ENCODE measurements at regions not wholly inside any gene's neighbourhood (a gene's known extent, or its start where the extent isn't known, plus 50 kb on each side); places are given as distances from the start of the nearest gene placed in this dataset.

DNA sequence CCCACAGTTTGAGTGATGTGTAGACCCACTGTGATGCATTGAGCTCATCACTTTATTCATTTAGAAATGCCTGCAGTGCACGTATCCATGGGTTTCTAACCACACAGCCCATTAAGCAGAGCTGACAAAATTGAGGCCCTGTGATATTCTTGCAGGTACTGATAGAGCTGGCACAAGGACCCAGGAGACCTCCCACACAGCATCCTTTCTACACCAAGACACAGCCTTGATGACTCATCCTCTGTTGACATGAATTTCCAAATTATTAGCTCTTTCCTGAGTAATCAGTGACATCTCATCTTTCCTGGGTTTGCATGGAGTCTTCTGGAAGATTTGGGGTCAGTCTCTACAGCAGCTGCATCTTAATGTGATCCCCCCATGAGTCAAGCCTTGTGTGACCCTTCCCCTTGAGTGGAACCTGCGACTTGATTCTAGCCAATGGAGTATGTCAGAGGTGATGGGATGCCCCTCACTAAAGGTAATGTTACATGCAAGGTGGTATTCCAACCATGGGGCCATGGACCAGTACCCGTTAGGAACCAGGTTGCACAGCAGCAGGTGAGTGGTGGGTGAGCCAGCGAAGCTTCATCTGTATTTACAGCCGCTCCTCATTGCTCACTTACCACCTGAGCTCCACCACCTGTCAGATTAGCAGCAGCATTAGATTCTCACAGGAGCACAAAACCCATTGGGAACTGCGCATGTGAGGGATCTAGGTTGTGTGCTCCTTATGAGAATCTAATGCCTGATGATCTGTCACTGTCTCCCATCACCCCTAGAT is 181.1 kb upstream of the ARL4C start:
- no peak for DNase-seq (ENCODE audit: low read depth, low spot score)

DNA sequence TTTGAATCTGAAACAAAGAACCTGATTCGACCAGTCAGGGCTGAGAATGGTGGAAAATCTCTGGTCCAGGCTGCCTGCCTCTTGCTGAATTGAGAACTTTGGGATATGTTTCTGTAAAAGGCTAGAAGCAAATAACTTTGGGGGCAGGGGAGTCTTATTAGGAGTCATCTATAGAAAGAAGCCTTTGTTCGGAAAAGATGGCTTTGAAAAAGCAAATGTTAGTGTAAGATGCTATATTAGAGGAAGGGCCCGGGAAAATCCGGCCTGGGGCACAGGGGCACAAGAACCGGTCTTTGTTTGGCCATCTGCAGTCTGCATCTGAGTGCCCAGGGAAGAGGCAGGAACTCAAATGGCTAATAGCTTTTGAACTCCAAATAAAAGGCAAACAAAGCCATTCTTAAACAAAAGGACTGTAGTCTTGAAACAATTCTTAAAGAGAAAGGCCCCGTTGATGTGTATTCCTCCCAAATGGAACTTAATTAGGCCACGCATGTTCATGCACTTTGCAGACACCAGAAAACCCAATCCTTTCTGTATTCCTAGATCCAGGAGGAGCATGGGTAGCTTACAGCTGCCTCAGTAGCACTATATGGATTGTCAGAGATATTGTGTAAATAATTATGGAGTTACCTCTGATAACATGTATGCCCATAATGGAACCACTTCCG is 180.0 kb upstream of the ARL4C start:
- no peak for DNase-seq (ENCODE audit: low read depth, low spot score)

DNA sequence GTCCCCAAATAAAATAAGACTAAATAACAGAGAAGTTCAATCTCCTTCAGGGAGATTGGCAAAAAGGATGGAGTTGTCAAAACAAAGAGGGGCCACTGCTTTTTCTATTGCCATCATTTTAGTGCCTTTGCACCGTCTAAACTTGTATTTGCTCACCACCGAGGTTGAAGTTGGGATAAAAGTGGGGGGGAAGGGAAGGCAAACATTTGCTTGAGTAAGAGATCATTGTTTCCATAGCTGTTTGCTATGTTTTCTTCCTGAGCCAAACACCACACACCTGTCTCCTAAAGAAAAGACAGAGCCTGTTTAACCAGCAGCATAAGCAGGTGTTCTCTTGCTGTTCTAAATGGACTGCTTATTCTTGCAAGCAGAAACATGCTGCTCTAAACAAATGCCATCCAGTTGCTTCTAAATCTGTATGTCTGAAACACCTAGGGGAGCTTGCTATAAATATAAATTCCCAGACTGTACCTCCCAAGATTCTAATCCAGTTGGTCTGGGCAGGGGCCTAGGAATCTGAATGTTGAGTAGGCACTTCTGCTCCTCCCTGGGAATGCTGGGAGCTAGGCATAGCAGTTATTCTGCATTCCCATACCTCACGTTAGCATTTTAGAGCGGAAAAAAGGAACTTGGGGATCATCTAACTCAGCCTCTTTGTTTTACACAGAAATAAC is 179.4 kb upstream of the ARL4C start:
- no peak for DNase-seq (ENCODE audit: low read depth, low spot score)

DNA sequence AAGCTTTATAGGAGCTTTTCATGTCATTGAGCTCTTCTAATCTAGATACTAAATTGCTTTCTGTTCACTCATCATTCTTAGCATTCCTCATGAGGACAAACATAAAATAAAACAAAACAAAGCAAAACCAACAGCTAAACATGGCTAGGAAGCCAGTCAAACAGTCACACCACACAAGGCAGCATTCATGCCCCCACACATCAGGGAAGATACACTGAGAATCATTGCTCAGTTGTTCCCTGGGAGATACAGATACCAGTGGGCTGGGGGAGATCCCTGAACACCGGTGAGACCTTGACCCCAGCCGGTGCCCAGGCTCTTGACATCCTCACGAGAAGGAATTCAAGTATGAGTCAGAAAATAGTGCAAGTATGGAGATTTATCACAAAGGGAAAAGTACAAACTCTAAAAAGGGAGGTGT is 177.9 kb upstream of the ARL4C start:
- no peak for DNase-seq (ENCODE audit: low read depth, low spot score)

DNA sequence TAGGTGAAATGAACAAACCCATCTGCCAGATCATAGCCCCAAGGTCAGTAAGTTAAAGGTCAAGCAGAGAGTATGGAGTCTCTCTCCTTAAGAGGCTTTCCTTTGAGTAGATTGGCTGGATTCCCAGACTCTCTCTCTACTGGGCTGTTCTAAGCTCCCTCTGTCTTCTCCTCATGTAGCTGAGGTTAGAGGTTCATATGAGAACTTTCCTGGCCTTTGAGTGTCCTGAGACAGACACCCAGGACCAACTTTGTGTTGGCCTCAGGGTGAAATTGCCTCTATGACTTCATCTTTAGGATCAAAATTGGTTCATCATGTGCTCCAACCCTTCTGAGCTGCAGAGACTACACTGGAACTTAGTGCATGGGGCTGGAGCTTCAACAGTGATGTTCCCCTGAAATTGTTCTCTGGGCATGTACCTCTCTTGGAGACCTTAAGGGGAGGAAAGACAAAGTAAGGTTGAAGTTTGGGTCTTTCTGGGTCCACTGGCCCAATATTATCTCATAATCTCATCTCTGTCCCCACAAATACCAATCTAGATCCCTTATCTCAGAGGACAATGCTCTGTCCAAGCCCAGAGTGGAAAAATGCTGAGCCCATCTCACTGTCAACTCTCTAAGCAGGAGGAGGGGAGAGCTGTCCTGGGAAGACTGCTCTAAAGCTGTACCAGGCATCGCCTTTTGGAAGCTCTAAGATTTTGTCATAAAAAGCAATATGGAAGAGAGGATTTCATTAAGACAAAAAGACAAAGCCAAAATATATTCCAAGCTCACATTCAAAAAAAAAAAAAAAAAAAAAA is 177.3 kb upstream of the ARL4C start:
- no peak for DNase-seq (ENCODE audit: low read depth, low spot score)

DNA sequence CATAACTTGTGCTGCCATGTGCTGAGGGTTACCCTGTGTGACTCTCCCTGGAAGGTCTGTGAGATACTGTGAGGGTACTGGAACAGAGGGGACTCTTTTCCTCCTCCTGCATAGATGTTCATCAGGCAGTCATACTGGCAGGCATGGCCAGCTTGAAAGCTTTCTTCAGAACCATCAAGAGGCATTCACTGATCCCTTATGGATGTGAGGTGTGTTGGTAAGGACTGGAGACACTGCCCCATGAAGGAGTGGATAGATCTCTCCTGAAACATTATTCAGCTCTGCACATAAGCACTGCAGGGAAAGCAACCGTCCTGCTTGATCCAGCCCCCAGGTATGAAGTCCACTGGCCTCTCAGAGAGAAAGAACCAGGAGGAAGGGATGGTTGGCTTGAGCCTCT is 176.6 kb upstream of the ARL4C start:
- DNase-seq (ENCODE audit: low read depth, low spot score): no peak

DNA sequence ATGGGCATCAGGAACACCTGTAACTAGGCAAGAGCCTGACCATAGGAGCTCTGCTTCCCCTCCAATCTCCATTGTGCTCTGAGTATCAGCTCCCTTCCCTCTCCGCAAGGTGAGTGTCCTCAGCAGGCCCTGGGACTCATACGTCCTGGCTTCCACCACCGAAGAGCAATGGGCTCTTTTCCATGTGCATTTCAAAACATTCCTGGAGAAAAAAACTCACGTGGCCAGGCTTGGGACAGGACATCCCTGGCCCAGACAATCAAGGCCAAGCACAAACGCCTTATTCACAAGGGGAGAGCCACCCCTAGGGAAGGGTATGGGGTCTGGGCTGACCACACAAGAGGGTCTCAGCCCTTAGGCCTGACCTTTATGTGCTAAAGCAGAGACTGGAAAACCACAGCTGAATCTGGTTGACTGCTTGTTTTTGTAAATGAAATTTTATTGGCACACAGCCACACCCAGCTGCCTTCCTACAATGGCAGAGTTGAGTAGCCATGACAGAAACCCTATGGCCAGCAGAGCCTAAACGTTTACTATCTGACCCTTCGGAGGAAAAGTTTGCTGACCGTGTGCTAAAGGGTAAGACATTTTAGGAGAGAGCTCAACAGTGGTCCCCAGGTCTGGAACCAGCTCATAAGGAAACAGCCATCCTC is 175.7 kb upstream of the ARL4C start:
- no peak for DNase-seq (ENCODE audit: low read depth, low spot score)

DNA sequence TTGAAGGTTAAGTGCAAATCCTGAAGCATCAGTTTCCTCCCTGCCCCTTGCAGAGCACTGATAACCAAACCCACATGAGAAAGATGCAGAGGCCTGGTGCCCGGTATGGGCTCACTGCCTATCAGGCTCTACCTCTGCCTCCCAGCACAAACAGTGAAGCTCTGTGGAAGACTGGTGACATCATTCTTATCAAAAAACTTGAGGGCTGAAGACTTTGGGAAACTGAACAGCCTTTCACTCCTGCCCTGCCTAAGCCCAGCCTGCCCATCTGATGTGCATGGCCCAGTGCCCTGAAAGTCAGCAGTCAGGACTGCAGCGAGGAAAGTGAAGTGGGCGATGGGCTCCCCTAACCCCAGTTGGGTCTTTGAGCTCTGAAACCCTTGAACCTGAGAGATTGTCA is 174.8 kb upstream of the ARL4C start:
- DNase-seq (ENCODE audit: low read depth, low spot score): no peak

DNA sequence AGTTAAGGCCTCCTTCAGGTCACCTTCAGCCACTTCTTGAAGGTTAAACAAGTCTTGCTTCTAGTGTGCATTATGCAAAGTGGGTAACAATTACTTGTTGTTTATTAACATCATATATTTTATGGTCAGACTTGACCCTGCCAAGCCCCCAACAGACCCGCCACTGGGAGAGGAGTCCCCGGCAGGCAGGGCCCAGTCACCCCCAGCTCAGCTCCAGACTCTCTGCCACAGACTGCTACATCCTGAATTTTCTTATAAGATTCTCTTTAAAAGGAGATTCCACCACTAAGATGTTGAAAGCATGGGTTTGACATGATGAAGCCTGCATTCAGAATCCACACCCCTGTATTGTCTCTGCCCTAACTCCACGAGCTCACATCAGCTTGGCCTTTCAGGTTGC is 174.3 kb upstream of the ARL4C start:
- no peak for DNase-seq (ENCODE audit: low read depth, low spot score)

DNA sequence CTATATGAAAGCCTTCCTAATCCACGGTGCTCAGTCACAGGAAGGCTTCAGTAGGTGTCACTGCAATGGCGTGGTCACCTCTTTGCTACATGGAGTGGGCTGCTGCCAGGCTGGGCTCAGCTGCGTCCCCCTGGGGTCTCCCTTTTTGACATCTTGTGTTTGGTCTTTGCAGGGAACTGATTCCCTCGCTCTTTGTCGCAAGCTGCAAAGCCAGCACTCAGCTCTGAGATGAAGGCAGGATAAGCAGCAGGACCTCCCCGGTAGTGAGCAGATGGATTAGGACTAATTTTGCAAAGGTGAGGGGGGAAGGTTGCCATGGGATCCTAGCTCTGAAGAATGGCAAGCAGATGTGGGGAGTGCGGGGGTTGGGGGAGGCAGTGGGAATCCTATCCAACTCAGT is 173.9 kb upstream of the ARL4C start:
- no peak for DNase-seq (ENCODE audit: low read depth, low spot score)

DNA sequence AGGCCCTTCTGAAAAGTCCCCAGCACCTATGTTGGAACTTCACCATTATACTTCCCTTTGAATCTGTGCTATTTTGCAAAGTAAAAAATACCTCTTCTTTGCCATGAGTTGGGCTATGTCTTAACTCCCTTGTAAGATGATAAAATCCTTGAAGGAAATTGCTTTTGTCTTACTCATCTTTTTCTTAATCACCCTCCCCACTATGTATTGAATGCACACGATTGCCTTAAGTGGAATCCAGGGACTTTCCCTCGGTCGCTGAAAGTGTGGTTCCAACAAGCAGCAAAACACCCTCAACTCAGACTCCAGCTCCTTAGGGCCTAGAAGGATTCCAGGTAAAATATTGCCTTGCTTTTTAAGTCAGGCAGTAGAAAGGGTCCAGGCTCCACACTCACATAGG is 173.2 kb upstream of the ARL4C start:
- no peak for DNase-seq (ENCODE audit: low read depth, low spot score)

DNA sequence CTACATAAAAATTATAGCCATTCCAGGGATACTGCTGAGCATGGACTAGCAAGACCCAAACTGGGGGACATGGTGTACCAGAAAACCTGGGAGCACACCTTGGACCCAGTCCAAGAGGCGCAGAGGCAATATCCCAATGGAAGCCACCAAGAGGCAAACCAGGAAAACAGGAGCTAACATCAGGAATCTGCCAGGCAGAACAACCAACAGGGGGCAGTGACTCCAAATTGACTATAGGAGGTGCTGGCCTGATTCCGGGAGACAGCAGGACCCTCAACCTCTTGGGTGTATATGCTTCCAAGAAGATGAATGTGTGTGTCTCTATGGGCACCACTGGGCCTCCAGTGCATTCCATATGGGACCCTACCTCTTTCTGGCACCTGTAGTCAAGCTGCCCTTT is 172.7 kb upstream of the ARL4C start:
- no peak for DNase-seq (ENCODE audit: low read depth, low spot score)

DNA sequence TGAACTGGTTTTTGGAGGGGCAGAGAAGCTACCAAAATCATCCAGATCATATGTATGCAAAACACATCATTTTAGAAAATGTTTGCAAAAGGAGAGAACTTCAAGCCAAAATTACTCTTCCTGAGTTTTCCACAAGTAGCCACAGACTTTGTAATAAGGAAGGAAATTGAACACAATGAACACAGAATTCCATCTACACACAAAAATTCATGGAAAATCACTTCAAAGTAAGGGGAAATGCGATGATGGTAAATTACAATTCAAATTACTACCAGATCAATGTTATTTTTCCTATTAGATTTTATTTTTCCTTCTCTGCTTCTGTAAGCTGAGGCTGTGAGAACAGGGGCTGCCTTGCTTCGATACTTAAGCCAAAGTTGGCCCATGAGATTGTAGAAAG is 172.1 kb upstream of the ARL4C start:
- no peak for DNase-seq (ENCODE audit: low read depth, low spot score)

DNA sequence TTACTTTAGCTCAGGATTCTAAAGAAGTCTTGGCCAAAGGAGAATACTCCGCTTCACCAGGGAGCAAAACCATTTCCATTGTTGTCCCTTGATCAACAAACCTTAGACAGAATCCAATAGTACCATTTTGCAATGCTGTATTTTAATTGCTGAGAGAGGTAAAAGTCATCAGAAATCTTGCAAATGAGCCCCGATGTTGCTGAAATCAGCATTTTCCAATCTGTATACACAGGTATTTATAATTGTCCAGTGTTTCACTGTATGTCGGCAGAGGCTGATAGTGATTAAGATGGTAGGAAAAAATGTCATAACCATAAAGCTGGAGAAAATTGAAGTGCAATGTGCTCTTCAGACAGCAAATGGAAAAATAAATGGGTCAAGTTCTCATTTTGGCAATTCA is 170.0 kb upstream of the ARL4C start:
- DNase-seq (ENCODE audit: low read depth, low spot score): no peak

DNA sequence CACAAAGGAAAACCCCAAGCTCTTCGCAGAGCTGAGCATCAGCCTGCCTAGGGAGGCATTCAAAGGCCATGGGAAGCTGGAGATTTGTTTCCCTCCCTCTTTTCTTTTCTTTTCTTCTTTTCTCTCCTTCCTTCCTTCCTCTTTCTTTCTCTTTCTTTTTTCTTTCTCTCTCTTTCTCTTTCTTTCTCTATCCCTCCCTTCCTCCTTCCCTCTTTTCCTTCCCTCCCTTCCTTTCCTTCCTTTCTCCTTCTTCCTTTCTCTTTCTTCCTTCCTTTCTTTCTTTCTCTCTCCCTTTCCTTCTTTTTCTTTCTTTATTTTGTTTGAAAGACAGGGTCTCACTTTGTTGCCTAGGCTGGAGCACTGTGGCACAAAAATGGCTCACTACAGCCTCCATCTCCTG is 168.4 kb upstream of the ARL4C start:
- no peak for DNase-seq (ENCODE audit: low read depth, low spot score)

DNA sequence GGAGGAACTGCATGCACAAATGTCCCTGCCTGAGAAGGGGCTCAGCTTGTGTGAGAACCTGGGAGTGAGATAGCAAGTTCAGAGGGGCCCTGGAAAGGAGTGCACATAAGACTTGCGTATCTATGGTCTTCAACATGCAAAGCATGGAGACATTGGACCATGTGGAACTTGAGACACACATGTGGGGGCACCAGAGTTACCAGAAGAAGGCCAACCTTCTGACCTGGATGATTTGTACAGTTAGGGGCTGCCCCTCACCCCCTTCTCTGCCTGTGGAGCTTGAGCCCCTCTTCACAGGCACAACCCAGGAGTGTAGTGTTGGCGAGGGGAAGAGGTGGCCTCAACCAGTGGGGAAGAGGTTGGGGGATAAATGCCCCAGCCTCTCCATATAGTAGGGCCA is 165.0 kb upstream of the ARL4C start:
- DNase-seq (ENCODE audit: low read depth, low spot score): no peak

DNA sequence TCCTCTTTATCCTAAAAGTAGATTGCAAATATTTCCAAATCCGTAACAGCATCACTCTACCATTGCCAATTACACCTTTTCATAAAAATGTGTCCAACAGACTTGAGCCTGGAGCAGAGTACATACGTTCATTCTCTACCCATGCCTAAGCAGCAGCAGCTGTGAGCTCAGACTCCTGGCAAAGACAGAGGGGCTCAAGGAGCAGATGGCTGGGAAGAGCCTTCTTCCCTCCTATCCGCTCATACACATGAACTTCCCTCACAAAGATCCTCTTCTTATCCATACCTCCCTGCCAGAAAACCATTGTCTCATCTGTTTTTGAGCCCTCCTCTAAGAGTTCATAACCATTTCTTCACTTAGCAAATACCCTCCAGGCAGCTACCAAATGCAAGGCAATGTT is 164.3 kb upstream of the ARL4C start:
- no peak for DNase-seq (ENCODE audit: low read depth, low spot score)

DNA sequence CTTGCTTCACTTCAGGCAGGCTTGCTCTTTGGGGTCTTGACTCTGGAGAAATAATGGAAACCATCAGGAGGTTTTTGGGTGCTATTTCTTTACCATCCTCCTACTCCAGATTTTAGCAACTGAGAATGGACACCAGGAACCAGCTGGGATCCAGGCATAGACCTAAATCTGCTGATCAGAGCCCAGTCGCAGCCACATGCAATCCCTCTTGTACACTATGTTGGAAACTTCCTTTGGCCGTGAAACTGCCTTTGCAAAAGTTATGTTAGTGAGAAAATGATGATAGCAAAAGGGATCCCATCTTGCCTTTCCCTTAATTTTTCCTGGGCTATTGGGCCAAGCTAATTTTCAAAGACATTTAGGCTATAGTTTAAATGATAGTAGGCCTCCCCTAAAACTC is 158.8 kb upstream of the ARL4C start:
- no peak for DNase-seq (ENCODE audit: low read depth, low spot score)

DNA sequence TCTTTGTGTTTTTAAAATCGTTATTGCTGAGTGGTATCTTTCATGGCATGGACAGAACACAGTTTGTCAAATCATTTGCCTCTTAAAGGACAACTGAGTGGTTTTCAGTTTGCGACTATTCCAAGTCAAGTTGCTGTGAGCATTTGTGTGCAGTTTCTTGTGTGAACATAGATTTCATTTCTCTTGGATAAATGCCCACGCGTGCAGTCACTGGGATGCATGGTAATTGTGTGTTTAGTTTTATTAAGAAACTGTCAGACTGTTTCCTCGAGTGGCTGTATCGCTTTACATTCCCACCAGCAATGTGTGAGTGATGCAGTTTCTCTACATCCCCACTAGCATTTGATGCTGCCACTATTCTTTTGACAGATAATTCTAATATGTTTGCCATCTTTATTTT is 154.0 kb upstream of the ARL4C start:
- no peak for DNase-seq (ENCODE audit: low read depth, low spot score)

DNA sequence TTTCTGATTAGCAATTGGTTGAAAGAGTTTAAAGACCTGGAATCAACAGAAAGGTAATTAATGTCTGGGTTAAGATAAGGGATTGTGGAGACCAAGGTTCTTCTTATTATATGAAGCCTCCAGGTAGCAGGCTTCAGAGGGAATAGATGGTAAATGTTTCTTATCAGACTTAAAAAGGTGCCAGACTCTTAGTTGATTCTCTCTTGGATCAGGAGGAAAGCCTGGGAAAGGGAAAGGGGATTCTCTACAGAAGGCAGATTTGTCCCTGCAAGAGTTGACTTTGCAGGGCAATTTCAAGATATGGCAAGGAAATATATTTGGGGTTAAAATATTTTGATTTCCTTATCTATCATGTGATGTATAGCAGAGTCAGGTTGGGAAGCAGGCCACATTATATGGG is 153.1 kb upstream of the ARL4C start:
- no peak for DNase-seq (ENCODE audit: low read depth, low spot score)

DNA sequence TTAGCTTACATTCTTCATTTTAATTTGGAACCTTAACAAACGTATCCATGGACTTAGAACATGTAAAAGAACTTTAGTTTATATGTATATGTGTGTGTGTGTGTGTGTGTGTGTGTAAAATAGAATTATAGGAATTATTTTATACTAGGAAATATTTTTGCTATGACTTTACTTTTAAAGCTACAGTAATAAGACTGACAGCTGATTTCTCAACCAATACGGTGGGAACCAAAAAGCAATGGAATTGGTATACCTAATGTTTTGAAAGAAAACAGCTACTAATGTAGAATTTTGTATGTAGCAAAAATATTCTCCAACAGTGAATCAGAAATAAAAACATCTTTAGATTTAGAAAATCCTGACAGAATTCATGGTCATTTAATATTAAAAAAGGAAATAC is 146.5 kb upstream of the ARL4C start:
- DNase-seq (ENCODE audit: low read depth, low spot score): no peak

DNA sequence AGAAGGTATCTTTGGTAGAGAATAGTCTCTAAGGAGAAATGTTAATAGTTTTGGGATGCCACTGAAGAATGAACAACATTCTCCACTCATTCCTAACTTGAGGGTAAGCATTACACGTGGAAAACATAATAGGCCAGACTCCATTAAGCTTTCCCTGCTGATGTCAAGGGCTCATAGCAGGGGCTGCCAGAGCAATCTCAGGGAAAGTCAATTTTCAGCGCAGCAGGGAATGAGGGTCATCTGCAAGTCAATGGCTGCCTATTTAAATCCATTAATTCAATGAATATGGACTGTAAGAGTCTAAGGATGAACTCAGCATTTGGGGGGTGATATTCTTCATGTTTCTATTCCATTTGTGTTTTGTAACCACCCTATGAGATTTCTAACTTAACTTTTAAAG is 144.2 kb upstream of the ARL4C start:
- DNase-seq (ENCODE audit: low read depth, low spot score): no peak
